HCT116 (cell line): ENCODE measurements at regions not wholly inside any gene's neighbourhood (a gene's known extent, or its start where the extent isn't known, plus 50 kb on each side); places are given as distances from the start of the nearest gene placed in this dataset.

Experiments
- ATAC-seq: fragments of 200-7000 bp; cut with Tn5 transposase; 2 replicates; pipeline ENCODE4 v1.9.1; 2020; ENCODE audit warnings: mild to moderate bottlenecking, moderate library complexity
- BruUV-seq: library from RNA; stranded (reverse); fragments of 400-500 nt; replicated peaks from 2 replicates; lab custom pipeline; 2021; lab: Mats Ljungman, UMichigan
- CTCF ChIA-PET: fragments of 300-600 bp; sonication (Branson Sonifier 250); formaldehyde crosslinking; loops from one replicate; lab custom pipeline; 2021; ENCODE audit warnings: antibody characterized with exemption; lab: Charles Lee
- POLR2A ChIA-PET: fragments of 300-600, 350-600 bp; sonication (Branson Sonifier 250); formaldehyde crosslinking; loops from one replicate; lab custom pipeline; 2021; ENCODE audit warnings: antibody characterized with exemption; lab: Charles Lee
- RAD21 ChIA-PET, 2 experiments: fragments of 300-600 bp; sonication (Branson Sonifier 250); formaldehyde crosslinking; loops; one replicate each; lab custom pipeline; 2023; ENCODE audit warnings: low total read pairs in 2 of 2; ENCODE audit not compliant: uncharacterized antibody in 2 of 2, unreplicated experiment in 2 of 2, low non-redundant PET in 1 of 2; lab: Charles Lee
- DNase-seq: peaks from one replicate; pipeline ENCODE4 v3.0.0-alpha.2; 2010; ENCODE audit warnings: low read depth, low spot score
- H2AFZ ChIP-seq: fragments of 200-600 bp; shearing (Covaris generic), sonication (generic); 2 replicates; pipeline ENCODE4 v1.6.1; 2017; ENCODE audit warnings: low read depth, mixed run types, mixed read lengths, antibody characterized with exemption, low read length; ENCODE audit not compliant: poor library complexity, severe bottlenecking
- H3K27ac ChIP-seq: 2 replicates; pipeline ENCODE4 v1.5.1; 2012; ENCODE audit warnings: low read depth, low read length
- H3K27me3 ChIP-seq: fragments of 200-600 bp; sonication (generic); 2 replicates; pipeline ENCODE4 v1.6.1; 2016; ENCODE audit warnings: mixed run types, low read length, mixed read lengths; ENCODE audit not compliant: insufficient read depth
- H3K36me3 ChIP-seq, 2 experiments: fragments of 200-500 bp in 1 of 2; fragments of 200-600 bp in 1 of 2; sonication (Bioruptor generic) in 1 of 2; sonication (generic) in 1 of 2; 2 replicates each; pipeline versions ENCODE4 v1.5.1 to v1.6.1; 2014 to 2016; ENCODE audit warnings: low read length in 2 of 2, inconsistent platforms in 1 of 2, mixed read lengths in 1 of 2, mixed run types in 1 of 2; ENCODE audit not compliant: insufficient read depth in 2 of 2, control insufficient read depth in 1 of 2
- H3K4me1 ChIP-seq, 2 experiments: fragments of 200-600 bp in 1 of 2; sonication (generic) in 1 of 2; 2 replicates each; pipeline versions ENCODE4 v1.5.1 to v1.6.1; 2012 to 2017; ENCODE audit warnings: low read length in 2 of 2, inconsistent platforms in 1 of 2, mild to moderate bottlenecking in 1 of 2, mixed read lengths in 1 of 2, mixed run types in 1 of 2, moderate library complexity in 1 of 2; ENCODE audit not compliant: insufficient read depth in 2 of 2, control insufficient read depth in 1 of 2
- H3K4me2 ChIP-seq: fragments of 200-600 bp; sonication (generic); 2 replicates; pipeline ENCODE4 v1.6.1; 2017; ENCODE audit warnings: mixed run types, low read length, mixed read lengths
- H3K4me3 ChIP-seq, 2 experiments: fragments of 200-600 bp in 1 of 2; sonication (generic) in 1 of 2; replicated peaks in 1 of 2; 2 replicates each; pipeline ENCODE4 v1.5.1; 2011 to 2016; ENCODE audit warnings: low read length in 2 of 2, control low read depth in 1 of 2, low read depth in 1 of 2, mild to moderate bottlenecking in 1 of 2, mixed read lengths in 1 of 2, mixed run types in 1 of 2
- H3K79me2 ChIP-seq: fragments of 200-600 bp; sonication (generic); 2 replicates; pipeline ENCODE4 v1.6.1; 2017; ENCODE audit warnings: mild to moderate bottlenecking, mixed run types, low read length, moderate library complexity, mixed read lengths; ENCODE audit not compliant: insufficient read depth
- H3K9ac ChIP-seq: fragments of 200-600 bp; sonication (generic); 2 replicates; pipeline ENCODE4 v1.6.1; 2016; ENCODE audit warnings: low read length, mixed read lengths
- H3K9me2 ChIP-seq: fragments of 200-600 bp; sonication (generic), shearing (Covaris generic); 2 replicates; pipeline ENCODE4 v1.6.1; 2017; ENCODE audit warnings: mixed run types, mild to moderate bottlenecking, moderate library complexity; ENCODE audit not compliant: insufficient read depth
- H3K9me3 ChIP-seq, 2 experiments: fragments of 200-500 bp in 1 of 2; fragments of 200-600 bp in 1 of 2; sonication (Bioruptor generic) in 1 of 2; sonication (generic) in 1 of 2; 2 replicates each; pipeline ENCODE4 v1.6.1; 2014 to 2017; ENCODE audit warnings: low read length in 2 of 2, mixed read lengths in 2 of 2, inconsistent platforms in 1 of 2, low read depth in 1 of 2, mild to moderate bottlenecking in 1 of 2, mixed run types in 1 of 2, moderate library complexity in 1 of 2; ENCODE audit not compliant: control insufficient read depth in 1 of 2, insufficient read depth in 1 of 2
- H4K20me1 ChIP-seq: fragments of 200-600 bp; sonication (generic), shearing (Covaris generic); 2 replicates; pipeline ENCODE4 v1.6.1; 2017; ENCODE audit warnings: mixed run types, mild to moderate bottlenecking, moderate library complexity; ENCODE audit not compliant: insufficient read depth
- ATF3 ChIP-seq: IDR thresholded peaks from 2 replicates; pipeline ENCODE4 v1.6.1; 2012
- EGR1 ChIP-seq: IDR thresholded peaks from 2 replicates; pipeline ENCODE4 v1.6.1; 2012; ENCODE audit warnings: low read depth
- ELF1 ChIP-seq: IDR thresholded peaks from 2 replicates; pipeline ENCODE4 v1.6.1; 2012; ENCODE audit warnings: low read depth, borderline replicate concordance
- EZH2 ChIP-seq: fragments of 200-600 bp; sonication (generic); IDR thresholded peaks from 2 replicates; pipeline ENCODE4 v1.6.1; 2017; ENCODE audit warnings: antibody characterized with exemption, mixed run types
- EZH2phosphoT487 ChIP-seq: fragments of 200-600 bp; IDR thresholded peaks from 2 replicates; pipeline ENCODE4 v1.6.1; 2018; ENCODE audit warnings: antibody characterized with exemption, borderline replicate concordance
- POLR2A ChIP-seq: IDR thresholded peaks from 2 replicates; pipeline ENCODE4 v1.7.0; 2011; ENCODE audit warnings: borderline replicate concordance; ENCODE audit not compliant: insufficient read depth, insufficient read length; ENCODE audit errors: extremely low read depth
- RAD21 ChIP-seq: IDR thresholded peaks from 2 replicates; pipeline ENCODE4 v1.6.1; 2012; ENCODE audit warnings: low read depth, mild to moderate bottlenecking
- SRF ChIP-seq: IDR thresholded peaks from 2 replicates; pipeline ENCODE4 v1.6.1; 2012; ENCODE audit warnings: low read depth
- YY1 ChIP-seq: IDR thresholded peaks from 2 replicates; pipeline ENCODE4 v1.6.1; 2011; ENCODE audit warnings: low read length, low read depth, moderate library complexity, mild to moderate bottlenecking; ENCODE audit not compliant: insufficient replicate concordance; ENCODE audit errors: extremely low read depth
- ZFX ChIP-seq: fragments of 450-650 bp; IDR thresholded peaks from 2 replicates; pipeline ENCODE4 v1.6.1; 2017
- intact Hi-C: fragments of 100-400 bp; cut with micrococcal nuclease; formaldehyde crosslinking; loops from 2 replicates; pipeline ENCODE4 v1.10.0; 2022

DNA sequence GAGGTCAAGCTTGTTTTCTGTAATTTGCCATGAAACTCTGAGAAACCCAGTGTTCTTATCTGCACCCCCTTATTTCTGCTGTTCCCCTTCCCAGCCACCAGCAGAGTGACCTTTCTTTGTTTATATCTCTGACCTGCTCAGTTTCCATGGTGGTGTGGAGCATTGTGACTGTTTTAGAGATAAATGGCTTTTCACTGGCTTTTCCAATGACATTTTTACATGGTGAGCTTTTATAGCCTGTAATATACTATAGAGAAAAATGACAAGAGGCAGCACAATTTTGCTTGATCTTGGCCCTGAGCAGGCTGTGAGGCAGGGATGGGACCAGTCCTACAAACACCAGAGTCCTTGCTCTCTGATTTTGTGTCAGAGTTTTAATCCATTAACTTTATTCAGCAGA lies 233.9 kb downstream of the FAT3 start:
- CTCF ChIA-PET = no interaction called here
- H3K9ac ChIP-seq = no peak overlapping the region
- intact Hi-C loops = no loop called here
- H3K27ac ChIP-seq = no peak overlapping the region
- H3K36me3 ChIP-seq = no peaks in the 10 kb centered on the region
- no peaks in the 10 kb centered on the region for H3K79me2 ChIP-seq
- no peaks in the 10 kb centered on the region for H3K27me3 ChIP-seq
- no peaks in the 10 kb centered on the region for H4K20me1 ChIP-seq
- no peak for TF ChIP-seq EZH2
- TF ChIP-seq ZFX = no peak
- TF ChIP-seq ELF1 = no peak
- no peaks in the 10 kb centered on the region for H3K4me1 ChIP-seq
- peaks cover 3 to 8% of the 10 kb centered on the region in 2 experiments; a peak in 2 of 4 replicates for H3K9me3 ChIP-seq
- no TSS peak for BruUV-seq
- RAD21 ChIA-PET = no interaction called here
- POLR2A ChIA-PET = no interaction called here
- no peak overlapping the region for H3K4me2 ChIP-seq
- DNase-seq (no peak), ATAC-seq (no peak)
- no peaks in the 10 kb centered on the region for H3K9me2 ChIP-seq
- H3K4me3 ChIP-seq = no peak overlapping the region
- no peak overlapping the region for H2AFZ ChIP-seq

DNA sequence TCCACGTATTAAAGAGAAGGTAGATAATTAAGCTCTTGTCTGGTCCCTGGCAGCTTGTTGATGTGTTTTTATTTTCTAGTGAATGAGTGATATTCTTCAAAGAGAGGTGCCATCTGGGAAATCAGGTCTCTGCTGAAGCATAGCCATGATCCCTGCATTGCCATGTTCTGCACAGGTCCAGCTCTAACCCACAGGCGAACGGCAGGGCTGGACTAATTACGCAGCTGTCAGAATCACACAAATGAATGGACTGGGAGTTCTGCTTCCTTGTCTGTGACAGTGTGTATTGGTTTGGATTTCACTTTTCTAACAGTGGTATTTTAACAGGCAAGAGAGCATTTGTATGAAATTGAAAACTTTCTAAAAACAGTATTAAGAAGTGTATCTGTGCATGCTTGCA lies 235.6 kb downstream of the FAT3 start:
- no peak overlapping the region for H3K4me3 ChIP-seq
- no peak for TF ChIP-seq POLR2A
- TF ChIP-seq, all 23 proteins: peak for 0
- ATAC-seq (no peak), DNase-seq (no peak)
- ChIA-PET RAD21 (no interaction called here), POLR2A (no interaction called here), CTCF (no interaction called here)
- no peaks in the 10 kb centered on the region for H3K9me2 ChIP-seq
- H3K27me3 ChIP-seq = no peaks in the 10 kb centered on the region
- H4K20me1 ChIP-seq = no peaks in the 10 kb centered on the region
- H3K36me3 ChIP-seq = no peaks in the 10 kb centered on the region
- no peaks in the 10 kb centered on the region for H3K4me1 ChIP-seq
- BruUV-seq = no TSS peak
- peaks cover 0 to 8% of the 10 kb centered on the region in 2 experiments; a peak in 2 of 4 replicates for H3K9me3 ChIP-seq
- H3K79me2 ChIP-seq = no peaks in the 10 kb centered on the region
- intact Hi-C loops = no loop called here
- H3K9ac ChIP-seq = no peak overlapping the region
- H2AFZ ChIP-seq = no peak overlapping the region
- H3K4me2 ChIP-seq = no peak overlapping the region
- no peak overlapping the region for H3K27ac ChIP-seq

DNA sequence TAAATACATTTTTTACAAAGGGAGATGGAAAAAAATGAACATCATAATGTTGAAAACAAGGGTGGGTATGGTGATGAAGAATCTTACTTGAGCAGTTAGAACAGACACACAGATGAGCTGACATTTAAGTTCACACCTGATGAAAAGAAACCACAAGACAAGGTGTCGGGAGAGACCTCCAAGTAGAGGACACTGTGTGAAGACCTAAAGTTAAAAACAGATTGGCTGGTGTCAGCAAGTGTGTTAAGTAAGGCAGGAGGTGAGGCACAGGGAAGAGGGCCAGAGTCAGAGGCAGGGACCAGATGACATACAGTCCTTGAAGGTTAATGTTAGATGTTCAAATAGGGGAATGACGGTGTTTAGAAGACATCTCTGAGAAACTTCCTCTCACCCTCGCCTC lies 236.8 kb downstream of the FAT3 start:
- Histone ChIP-seq H3K36me3 (no peaks in the 10 kb centered on the region), H3K4me1 (no peaks in the 10 kb centered on the region), H3K27me3 (no peaks in the 10 kb centered on the region), H3K4me3 (no peak overlapping the region), H3K9me2 (no peaks in the 10 kb centered on the region), H3K79me2 (no peaks in the 10 kb centered on the region), H3K4me2 (no peak overlapping the region), H2AFZ (no peak overlapping the region), H3K9me3 (peaks cover 0 to 8% of the 10 kb centered on the region in 2 experiments; a peak in 2 of 4 replicates), H3K9ac (no peak overlapping the region), H3K27ac (no peak overlapping the region), H4K20me1 (no peaks in the 10 kb centered on the region)
- intact Hi-C loops = no loop called here
- no peak for TF ChIP-seq EZH2
- no peak for TF ChIP-seq ELF1
- TF ChIP-seq EZH2phosphoT487 = no peak
- TF ChIP-seq RAD21 = no peak
- TF ChIP-seq YY1 = no peak
- TF ChIP-seq ATF3 = no peak
- no peak for TF ChIP-seq EGR1
- TF ChIP-seq SRF = no peak
- CTCF ChIA-PET = no interaction called here
- POLR2A ChIA-PET = no interaction called here
- DNase-seq (no peak), ATAC-seq (no peak)
- RAD21 ChIA-PET = no interaction called here
- no TSS peak for BruUV-seq
